ENCODE measurements at regions not wholly inside any gene's neighbourhood (a gene's known extent, or its start where the extent isn't known, plus 50 kb on each side); places are given as distances from the start of the nearest gene placed in this dataset.

DNA sequence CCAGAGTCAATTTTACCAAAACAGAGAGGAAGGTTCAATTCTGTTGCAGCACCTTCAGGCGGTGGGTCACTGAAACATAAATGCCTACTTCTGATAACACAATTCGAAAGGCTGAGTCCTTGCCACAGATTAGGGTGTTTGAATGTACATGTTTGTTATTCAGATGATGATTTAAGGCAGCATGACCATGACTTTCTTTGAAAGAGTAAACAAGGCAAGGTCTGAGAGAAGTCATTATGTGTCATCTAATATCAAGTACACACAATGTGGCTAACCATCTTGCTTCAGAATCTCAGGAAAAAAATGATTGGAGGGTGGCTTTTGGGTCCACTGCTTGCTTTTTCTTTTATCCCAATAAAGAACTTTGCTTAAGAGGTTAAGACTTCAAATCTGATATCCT is 457.5 kb downstream of the TAF11L14 start:
- no peak for DNase-seq (ENCODE audit: low read depth)
- Histone ChIP-seq H3K4me3 (ENCODE audit: low read depth, low read length) (no peak overlapping the region), H3K36me3 (ENCODE audit: control insufficient read depth, insufficient read depth, low read length) (no peaks in the 10 kb centered on the region), H3K27me3 (ENCODE audit: control insufficient read depth, insufficient read depth, low read length) (no peaks in the 10 kb centered on the region)
- no peak for TF ChIP-seq CTCF (IDR thresholded peaks at IDR 0.05; ENCODE audit: insufficient read depth, low read length, poor library complexity, severe bottlenecking)

DNA sequence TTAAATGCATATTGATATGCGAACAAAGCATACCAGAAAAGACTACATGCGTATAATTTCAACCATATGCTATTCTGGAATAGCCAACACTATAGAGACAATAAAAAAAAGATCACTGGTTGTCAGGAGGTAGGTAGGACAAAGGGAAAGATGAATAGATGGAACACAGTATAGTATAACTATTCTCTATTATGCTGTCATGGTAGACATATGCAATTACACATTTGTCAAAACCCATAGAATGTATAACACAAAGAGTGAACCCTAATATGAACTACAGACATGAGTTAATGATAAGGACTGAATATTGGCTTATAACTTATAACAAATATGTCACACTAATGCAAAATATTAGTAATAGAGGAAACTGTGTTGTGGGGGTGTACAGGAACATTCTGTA is 460.8 kb downstream of the TAF11L14 start:
- DNase-seq (ENCODE audit: low read depth), result no peak
- TF ChIP-seq CTCF (IDR thresholded peaks at IDR 0.05; ENCODE audit: insufficient read depth, low read length, poor library complexity, severe bottlenecking), result no peak
- Histone ChIP-seq H3K36me3 (ENCODE audit: control insufficient read depth, insufficient read depth, low read length) (no peaks in the 10 kb centered on the region), H3K4me3 (ENCODE audit: low read depth, low read length) (no peak overlapping the region), H3K27me3 (ENCODE audit: control insufficient read depth, insufficient read depth, low read length) (no peaks in the 10 kb centered on the region)

- Histone ChIP-seq H3K4me3 (ENCODE audit: low read depth, low read length) (no peak overlapping the region), H3K36me3 (ENCODE audit: control insufficient read depth, insufficient read depth, low read length) (no peaks in the 10 kb centered on the region), H3K27me3 (ENCODE audit: control insufficient read depth, insufficient read depth, low read length) (no peaks in the 10 kb centered on the region)
- TF ChIP-seq CTCF (IDR thresholded peaks at IDR 0.05; ENCODE audit: insufficient read depth, low read length, poor library complexity, severe bottlenecking), result no peak
- no peak for DNase-seq (ENCODE audit: low read depth)
These were observed 463.6 kb downstream of the TAF11L14 start for GRCh38 chr5:18097817-18098216.

GRCh38 chr5:18098691-18099090 is 464.4 kb downstream of the TAF11L14 start:
- Histone ChIP-seq H3K27me3 (ENCODE audit: control insufficient read depth, insufficient read depth, low read length) (no peaks in the 10 kb centered on the region), H3K4me3 (ENCODE audit: low read depth, low read length) (no peak overlapping the region), H3K36me3 (ENCODE audit: control insufficient read depth, insufficient read depth, low read length) (no peaks in the 10 kb centered on the region)
- TF ChIP-seq CTCF (IDR thresholded peaks at IDR 0.05; ENCODE audit: insufficient read depth, low read length, poor library complexity, severe bottlenecking), result no peak
- no peak for DNase-seq (ENCODE audit: low read depth)

DNA sequence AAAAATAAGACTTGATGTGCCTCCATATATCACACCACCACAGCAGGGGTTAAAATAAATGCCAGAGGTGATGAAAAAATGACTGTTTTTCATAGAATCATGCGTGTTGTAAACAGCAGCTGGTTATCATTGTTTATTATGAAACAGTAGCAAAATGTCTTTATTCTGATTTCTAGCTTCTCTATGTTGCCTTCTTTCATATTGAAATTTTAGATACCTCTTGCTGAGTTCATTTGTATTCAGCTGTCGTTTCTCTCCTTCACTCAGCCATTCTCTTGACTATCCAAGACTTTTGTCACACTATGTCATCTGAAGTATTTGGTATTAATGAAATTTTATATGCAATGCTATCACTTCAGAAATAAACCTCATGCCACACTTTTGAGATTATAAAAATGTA is 465.0 kb downstream of the TAF11L14 start:
- Histone ChIP-seq H3K4me3 (ENCODE audit: low read depth, low read length) (no peak overlapping the region), H3K27me3 (ENCODE audit: control insufficient read depth, insufficient read depth, low read length) (no peaks in the 10 kb centered on the region), H3K36me3 (ENCODE audit: control insufficient read depth, insufficient read depth, low read length) (no peaks in the 10 kb centered on the region)
- no peak for DNase-seq (ENCODE audit: low read depth)
- no peak for TF ChIP-seq CTCF (IDR thresholded peaks at IDR 0.05; ENCODE audit: insufficient read depth, low read length, poor library complexity, severe bottlenecking)

DNA sequence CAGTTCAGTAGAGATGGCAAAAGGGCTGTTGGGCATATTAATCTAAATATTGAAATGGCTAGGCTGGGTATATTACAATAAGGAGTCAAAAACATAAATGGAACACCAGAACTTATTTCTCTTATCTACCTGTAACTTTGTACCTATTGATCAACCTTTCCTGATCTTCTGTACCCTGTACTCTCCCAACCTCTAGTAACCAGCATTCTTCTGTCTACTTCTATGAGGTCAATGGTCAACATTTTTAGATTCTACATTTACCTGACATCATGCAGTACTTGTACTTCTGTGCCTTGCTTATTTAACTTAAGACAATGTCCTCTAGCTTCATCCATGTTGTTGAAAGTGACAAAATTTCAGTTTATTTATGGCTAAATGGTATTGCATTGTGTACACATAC is 467.3 kb downstream of the TAF11L14 start:
- Histone ChIP-seq H3K4me3 (ENCODE audit: low read depth, low read length) (no peak overlapping the region), H3K27me3 (ENCODE audit: control insufficient read depth, insufficient read depth, low read length) (no peaks in the 10 kb centered on the region), H3K36me3 (ENCODE audit: control insufficient read depth, insufficient read depth, low read length) (no peaks in the 10 kb centered on the region)
- no peak for DNase-seq (ENCODE audit: low read depth)
- TF ChIP-seq CTCF (IDR thresholded peaks at IDR 0.05; ENCODE audit: insufficient read depth, low read length, poor library complexity, severe bottlenecking), result no peak

Measured in kidney epithelial cell (primary cell).